22Rv1 (cell line): ENCODE measurements at regions not wholly inside any gene's neighbourhood (a gene's known extent, or its start where the extent isn't known, plus 50 kb on each side); places are given as distances from the start of the nearest gene placed in this dataset.

Source experiments
- ZFX ChIP-seq: fragments of 450-650 bp; IDR thresholded peaks from 2 replicates; pipeline ENCODE4 v1.6.1; 2017; ENCODE audit warnings: antibody characterized with exemption, borderline replicate concordance
- TF ChIP-seq, protein P1 (sequence below): fragments of 450-650 bp; IDR thresholded peaks from 2 replicates; pipeline ENCODE4 v1.5.1; 2017; ENCODE audit warnings: mild to moderate bottlenecking

DNA sequence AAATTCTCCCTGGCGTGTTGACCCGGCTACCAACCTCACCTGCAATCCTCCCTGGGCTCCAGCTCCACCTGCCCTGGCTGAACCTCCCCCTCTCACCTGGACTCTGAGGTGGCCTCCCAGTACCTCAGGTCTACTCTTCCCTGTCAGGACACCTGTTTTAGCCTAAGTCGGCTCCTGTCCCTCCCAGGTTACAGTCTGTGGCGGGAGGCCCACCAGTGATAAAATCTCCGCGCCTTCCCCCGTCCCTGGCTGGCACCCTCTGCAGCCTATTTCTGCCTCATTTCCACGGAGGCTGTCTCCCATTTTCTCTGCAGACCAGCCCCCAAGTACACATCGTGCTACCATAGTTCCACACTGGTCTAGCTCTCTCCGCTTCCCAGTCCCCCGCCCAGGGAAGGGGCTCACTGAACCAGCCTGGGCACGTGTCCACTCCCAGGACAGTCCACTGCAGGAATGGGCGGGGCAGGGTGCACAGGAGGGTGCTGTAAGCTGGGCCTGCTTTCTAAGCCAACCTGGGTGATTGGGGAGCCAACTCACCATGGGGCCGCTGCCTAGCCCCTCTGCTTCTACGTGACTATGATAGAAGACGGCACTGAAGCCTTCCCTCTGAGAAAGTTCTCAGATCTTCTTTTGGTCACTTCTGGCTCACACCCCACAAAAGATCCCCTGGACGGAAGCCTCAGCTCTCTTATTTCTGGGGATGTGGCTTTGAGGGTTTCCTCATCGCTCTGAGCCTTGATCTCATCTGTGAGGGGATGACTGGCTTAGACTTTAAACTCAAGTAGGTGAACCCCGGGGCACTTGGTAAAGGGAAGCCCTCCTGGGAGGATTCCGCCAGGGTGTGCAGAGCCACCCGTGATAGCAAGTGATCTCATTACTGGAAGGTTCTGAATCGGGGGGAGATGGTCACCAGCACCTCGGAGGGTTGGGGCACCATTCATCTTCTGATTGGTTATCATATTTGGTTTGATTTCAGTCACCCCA, 96.6 kb downstream of the NSMCE3 start:
- TF ChIP-seq, protein P1, sequence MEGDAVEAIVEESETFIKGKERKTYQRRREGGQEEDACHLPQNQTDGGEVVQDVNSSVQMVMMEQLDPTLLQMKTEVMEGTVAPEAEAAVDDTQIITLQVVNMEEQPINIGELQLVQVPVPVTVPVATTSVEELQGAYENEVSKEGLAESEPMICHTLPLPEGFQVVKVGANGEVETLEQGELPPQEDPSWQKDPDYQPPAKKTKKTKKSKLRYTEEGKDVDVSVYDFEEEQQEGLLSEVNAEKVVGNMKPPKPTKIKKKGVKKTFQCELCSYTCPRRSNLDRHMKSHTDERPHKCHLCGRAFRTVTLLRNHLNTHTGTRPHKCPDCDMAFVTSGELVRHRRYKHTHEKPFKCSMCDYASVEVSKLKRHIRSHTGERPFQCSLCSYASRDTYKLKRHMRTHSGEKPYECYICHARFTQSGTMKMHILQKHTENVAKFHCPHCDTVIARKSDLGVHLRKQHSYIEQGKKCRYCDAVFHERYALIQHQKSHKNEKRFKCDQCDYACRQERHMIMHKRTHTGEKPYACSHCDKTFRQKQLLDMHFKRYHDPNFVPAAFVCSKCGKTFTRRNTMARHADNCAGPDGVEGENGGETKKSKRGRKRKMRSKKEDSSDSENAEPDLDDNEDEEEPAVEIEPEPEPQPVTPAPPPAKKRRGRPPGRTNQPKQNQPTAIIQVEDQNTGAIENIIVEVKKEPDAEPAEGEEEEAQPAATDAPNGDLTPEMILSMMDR: no peak
- no peak for TF ChIP-seq ZFX
